HG03097 (cell line): ENCODE measurements at regions not wholly inside any gene's neighbourhood (a gene's known extent, or its start where the extent isn't known, plus 50 kb on each side); places are given as distances from the start of the nearest gene placed in this dataset.
"Not testable (repeated sequence)": the region's sequence is repeated elsewhere in the genome, so short reads cannot be mapped to it uniquely, and the experiment has no call there.

Experiments used
- ATAC-seq: cut with Tn5 transposase; IDR thresholded peaks from one replicate; pipeline ENCODE4 v1.9.1; 2021; ENCODE audit not compliant: unreplicated experiment, low FRiP score

GRCh38 chr2:128591022-128591860 lies 272.6 kb upstream of the HS6ST1 start:
- ATAC-seq = no peak

DNA sequence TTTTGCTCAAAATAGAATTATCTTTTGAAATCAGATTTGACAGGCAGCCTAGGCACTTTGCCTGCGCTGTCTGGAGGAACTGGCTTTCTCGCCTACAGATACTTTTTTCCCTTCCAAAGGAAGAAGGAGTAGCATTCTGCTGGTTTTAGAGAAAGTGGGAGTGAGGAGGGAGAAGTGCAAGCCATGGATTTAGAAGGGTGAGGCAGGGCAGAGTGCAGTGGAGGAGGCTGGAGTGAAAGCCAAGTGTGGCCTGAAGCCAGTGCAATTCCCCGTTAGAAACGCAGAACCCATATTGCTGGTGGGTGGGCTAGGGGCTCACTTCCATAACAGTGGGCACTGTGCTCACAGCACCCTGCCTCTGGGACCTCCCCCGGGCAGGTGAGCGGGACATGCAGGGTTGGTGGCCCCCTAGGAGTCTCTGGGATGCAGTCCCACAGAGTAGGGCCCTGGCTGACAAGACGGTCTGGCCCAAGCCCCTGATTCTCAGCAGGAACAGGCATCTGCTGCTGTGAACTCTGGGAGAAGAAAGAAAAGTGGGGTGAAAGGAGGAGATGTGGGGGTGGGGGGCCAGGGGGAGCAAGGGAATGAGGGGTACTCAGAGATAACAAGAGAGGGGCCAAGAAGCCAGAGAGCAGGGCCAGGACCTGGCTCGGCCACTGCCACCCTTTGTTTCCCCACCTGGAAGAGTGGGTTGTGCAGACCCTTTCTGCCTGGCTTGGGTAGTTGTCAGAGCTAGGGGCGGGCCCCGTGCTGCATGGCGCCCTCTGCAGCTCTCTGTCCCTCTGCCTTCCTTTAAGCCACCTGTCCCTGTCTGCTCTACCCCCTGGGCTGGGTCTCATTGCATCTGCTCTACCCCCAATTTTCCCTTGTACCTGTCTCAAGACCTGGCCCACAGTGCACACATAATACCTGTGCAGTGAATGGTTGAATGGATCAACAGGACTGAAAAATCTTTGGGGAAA lies 273.5 kb upstream of the HS6ST1 start:
- no peak for ATAC-seq

DNA sequence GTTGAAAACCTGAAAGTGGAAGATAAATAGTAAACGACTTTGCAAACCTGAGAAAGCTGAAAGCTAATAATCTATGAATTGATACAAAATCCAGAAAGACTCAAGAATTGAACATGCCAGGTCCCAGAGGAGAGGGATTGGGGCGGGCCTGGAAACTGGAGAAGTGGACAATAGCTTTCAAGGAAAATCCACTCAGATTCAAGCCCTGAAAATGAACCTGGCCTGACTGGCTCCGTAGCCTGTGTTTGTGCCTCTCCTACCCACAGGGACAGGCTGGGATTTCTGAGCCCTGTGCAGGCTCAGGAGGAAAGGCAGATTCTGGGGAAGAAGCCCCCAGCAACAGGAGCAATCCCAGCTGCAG lies 274.8 kb upstream of the HS6ST1 start:
- no peak for ATAC-seq

- ATAC-seq = no peak
Measured at GRCh38 chr2:128593879-128594650, 275.4 kb upstream of the HS6ST1 start.

DNA sequence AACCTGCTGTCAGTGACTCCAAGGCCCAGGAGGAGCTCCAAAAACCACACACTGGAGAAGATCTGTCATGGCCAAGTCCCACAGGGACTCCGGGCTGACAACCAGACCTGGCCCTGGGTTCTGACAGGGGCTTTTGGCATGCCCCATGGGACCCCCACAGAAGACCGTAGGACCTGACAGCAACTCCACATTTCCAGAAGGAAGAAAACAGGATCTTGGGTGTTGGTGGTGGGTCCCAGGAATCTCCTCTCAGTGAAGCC lies 275.9 kb upstream of the HS6ST1 start:
- ATAC-seq = no peak

GRCh38 chr2:128594953-128595677 lies 276.4 kb upstream of the HS6ST1 start:
- no peak for ATAC-seq

- no peak for ATAC-seq
Measured at GRCh38 chr2:128595763-128596395, 277.2 kb upstream of the HS6ST1 start.

GRCh38 chr2:128596396-128597120 lies 277.9 kb upstream of the HS6ST1 start:
- no peak for ATAC-seq

DNA sequence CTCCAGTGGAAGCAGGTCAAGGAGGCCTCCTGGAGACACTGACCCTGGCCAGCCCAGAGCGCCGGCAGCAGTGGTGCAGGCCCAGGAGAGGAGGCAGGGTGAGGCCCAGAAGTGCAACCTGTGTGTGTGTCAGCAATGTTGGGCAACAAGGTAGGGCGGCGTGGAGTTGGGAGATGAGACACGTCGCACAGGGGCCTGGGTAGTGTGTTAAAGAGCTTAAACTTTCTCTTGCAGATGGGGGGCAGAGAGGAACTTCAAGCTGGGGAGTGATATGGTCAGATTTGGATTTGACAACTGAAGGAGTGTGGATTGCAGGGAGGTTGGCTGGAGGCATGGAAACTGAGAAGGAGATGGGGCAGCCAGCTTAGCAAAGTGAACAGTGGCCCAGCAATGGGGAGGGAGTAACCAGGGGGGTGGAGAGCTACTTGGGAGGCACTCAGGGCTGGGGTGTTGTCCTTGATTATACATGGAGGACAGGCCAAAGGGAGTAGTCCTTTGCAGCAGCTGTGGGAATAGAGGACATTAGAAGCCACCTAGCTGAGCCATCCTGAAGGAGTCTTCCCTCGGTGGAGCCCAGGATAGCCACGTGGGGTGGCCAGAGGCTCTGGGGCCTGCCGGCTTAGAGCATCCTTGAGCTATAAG lies 278.6 kb upstream of the HS6ST1 start:
- ATAC-seq = no peak

GRCh38 chr2:128598260-128598659 lies 279.6 kb upstream of the HS6ST1 start:
- not testable (repeated sequence) for ATAC-seq

- ATAC-seq = no peak
Measured at GRCh38 chr2:128598862-128599441, 280.3 kb upstream of the HS6ST1 start.

GRCh38 chr2:128599700-128600099 lies 281.0 kb upstream of the HS6ST1 start:
- no peak for ATAC-seq

DNA sequence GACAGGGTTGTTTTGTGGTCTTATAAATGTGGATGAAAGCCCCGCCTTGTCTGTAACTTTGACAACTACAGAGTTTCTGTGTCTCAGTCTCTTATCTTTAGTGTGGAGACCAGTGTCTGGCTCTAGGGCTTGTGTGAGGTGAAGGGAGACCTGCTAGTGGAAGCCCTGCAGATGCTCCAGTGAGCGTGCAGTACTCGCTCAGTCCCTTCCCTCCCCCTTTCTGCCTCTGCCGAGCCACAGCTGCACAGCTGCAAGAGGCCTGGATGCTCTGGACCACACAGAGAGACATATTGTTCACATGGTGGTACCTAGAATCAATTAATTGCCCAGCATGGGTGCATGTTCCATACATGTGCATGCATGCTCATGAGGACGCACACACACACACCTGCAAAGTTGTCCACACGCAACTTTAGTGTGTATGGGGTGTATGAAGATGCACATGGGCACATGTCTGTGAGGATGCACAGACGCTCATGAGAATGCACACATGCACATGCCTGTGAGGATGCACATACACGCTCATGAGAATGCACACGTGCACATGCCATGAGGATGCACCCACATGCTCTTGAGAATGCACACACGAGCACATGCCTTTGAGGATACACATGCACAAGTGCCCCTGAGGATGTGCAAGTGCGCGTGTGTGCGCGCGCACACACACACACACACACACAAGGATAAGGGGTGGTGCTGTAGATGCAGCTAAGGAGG lies 282.1 kb upstream of the HS6ST1 start:
- ATAC-seq = no peak

GRCh38 chr2:128601298-128602037 lies 282.8 kb upstream of the HS6ST1 start:
- no peak for ATAC-seq

GRCh38 chr2:128602038-128602698 lies 283.5 kb upstream of the HS6ST1 start:
- ATAC-seq = no peak

DNA sequence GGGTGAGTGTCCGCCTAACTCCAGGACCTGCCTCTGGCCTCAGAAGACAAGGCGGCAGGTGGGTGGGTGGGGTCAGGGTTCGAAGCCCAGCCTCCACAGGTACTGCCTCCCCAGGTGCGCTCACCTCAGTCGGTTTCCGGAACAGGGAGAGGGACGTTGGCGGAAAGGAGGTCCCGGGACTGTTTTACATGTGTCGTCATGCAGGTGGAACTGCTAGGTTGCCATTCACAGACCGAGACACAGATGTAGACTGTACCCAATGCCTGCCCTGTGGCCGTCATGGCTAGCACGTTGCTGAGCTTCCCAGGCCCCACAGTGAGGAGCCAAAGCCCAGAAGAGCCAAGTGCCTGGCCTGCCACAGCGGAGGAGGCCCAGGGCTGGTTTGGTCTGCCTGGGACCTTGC lies 284.0 kb upstream of the HS6ST1 start:
- ATAC-seq = no peak
